ENCODE measurements at regions not wholly inside any gene's neighbourhood (a gene's known extent, or its start where the extent isn't known, plus 50 kb on each side); places are given as distances from the start of the nearest gene placed in this dataset.
"Not testable (repeated sequence)": the region's sequence is repeated elsewhere in the genome, so short reads cannot be mapped to it uniquely, and the experiment has no call there.

DNA sequence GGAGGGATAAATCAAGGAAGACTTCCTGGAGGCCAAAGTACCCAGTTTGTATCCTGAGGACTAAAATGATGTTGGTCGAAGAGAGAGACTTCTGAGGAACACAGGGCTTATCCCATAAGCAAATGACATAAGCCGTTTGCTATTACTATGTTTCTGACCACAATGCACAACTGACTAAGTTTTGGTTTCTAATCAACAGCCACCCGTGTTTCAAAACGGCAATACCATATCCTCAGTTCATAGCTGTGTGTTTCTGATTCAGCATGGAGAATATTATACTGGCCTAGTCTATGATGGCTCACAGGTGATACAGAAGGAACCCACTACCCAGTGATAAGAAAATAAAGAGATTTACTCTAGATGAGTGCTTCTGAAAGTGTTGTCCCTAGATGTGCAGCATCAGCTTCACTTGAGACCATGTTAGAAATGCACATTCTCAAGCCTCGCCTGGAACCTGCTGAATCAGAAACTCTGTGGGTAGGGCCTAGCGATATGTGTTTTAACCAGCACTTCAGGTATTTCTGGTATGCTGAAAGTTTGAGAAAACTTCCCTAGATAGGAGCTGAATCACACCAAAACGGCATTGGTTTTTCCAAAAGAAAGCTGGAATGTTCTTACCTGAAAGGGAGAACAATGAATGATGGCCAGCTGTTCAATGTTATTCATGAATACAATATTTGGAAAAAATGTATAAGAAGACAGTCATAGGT, 639.7 kb upstream of the NR2F2 start:
- no peak overlapping the region for H3K9ac ChIP-seq (ENCODE audit: low read depth, low read length)
- H3K36me3 ChIP-seq (ENCODE audit: insufficient read depth, low read length), result no peaks in the 10 kb centered on the region
- H3K4me1 ChIP-seq (ENCODE audit: insufficient read depth, low read length), result no peaks in the 10 kb centered on the region
- H3K9me3 ChIP-seq (ENCODE audit: control insufficient read depth, insufficient read depth, low read length), result peaks cover 9% of the 10 kb centered on the region; the same call in 1 of the 2 replicates

DNA sequence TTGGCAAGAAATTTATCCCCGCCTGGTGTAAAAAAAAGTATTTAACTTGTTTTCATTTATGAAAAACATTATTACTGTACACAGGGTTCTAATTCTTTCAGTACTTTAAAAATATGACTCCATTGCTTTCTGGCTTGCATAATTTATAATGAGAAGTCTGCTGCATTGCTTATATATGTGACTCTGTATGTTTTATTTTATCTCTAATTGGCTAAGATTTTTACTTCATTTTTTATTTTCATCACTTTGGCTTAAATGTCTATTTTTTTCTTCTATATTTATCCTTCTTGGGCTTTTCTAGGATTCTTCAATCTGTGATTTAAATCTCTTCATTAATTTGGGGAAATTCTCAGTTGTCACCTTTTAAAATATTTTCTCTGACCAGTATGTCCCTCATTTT, 636.6 kb upstream of the NR2F2 start:
- H3K9me3 ChIP-seq (ENCODE audit: control insufficient read depth, insufficient read depth, low read length), result peaks cover 9% of the 10 kb centered on the region; the same call in 1 of the 2 replicates
- H3K9ac ChIP-seq (ENCODE audit: low read depth, low read length), result no peak overlapping the region
- no peaks in the 10 kb centered on the region for H3K4me1 ChIP-seq (ENCODE audit: insufficient read depth, low read length)
- H3K36me3 ChIP-seq (ENCODE audit: insufficient read depth, low read length), result no peaks in the 10 kb centered on the region

DNA sequence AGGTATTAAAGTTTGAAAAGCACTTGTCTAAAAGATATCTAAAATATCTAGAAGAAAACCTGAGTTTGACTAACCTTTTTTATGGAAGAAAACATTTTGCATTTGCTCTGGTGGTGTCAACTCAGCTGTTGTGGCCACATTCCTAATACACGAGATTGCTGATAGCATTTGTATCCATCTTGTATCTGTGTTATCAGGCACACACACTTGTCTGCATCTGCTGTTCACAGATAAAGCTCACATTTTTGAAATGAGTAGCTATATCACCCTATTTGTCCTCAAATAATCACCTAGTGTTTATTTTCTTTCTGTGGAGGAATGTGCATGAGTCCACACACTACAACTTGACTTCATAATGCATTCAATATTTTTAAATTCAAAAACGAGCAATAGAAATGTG, 632.3 kb upstream of the NR2F2 start:
- Histone ChIP-seq H3K36me3 (ENCODE audit: insufficient read depth, low read length) (no peaks in the 10 kb centered on the region), H3K4me1 (ENCODE audit: insufficient read depth, low read length) (no peaks in the 10 kb centered on the region), H3K9me3 (ENCODE audit: control insufficient read depth, insufficient read depth, low read length) (peaks cover 10% of the 10 kb centered on the region), H3K9ac (ENCODE audit: low read depth, low read length) (no peak overlapping the region)

DNA sequence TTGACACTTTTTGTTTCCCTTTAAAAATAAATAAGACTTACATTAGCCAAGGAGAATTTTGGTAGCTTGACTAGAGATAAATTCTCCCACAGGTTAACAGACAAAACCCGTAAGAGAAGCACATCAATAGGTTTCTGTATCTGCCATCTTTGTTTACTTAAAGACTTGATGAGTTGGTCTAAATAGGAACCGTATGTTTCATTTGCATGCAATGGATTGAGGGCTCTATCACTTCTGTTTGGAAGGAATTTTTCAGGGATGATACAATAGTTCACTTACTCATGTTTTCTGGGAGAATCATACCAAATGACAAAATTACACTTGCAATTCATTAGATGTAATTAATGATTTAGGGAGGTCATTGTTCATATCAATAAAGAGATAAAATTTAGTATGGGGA, 631.5 kb upstream of the NR2F2 start:
- H3K9me3 ChIP-seq (ENCODE audit: control insufficient read depth, insufficient read depth, low read length), result peaks cover 7% of the 10 kb centered on the region
- H3K4me1 ChIP-seq (ENCODE audit: insufficient read depth, low read length), result no peaks in the 10 kb centered on the region
- no peak overlapping the region for H3K9ac ChIP-seq (ENCODE audit: low read depth, low read length)
- H3K36me3 ChIP-seq (ENCODE audit: insufficient read depth, low read length), result no peaks in the 10 kb centered on the region

DNA sequence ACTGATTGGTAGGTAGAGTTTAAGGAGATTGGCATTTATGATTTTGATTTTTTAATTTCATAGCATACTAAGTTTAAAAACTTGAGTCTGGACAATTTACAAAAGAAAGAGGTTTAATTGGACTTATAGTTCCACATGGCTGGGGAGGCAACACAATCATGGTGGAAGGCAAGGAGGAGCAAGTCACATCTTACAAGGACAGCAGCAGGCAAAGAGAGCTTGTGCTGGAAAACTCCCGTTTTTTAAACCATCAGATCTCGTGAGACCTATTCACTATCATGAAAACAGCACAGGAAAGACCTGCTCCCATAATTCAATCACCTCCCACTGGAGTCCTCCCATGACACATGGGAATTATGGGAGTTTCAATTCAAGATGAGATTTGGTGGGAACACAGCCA, 630.9 kb upstream of the NR2F2 start:
- Histone ChIP-seq H3K9me3 (ENCODE audit: control insufficient read depth, insufficient read depth, low read length) (peaks cover 7% of the 10 kb centered on the region), H3K9ac (ENCODE audit: low read depth, low read length) (no peak overlapping the region), H3K36me3 (ENCODE audit: insufficient read depth, low read length) (no peaks in the 10 kb centered on the region), H3K4me1 (ENCODE audit: insufficient read depth, low read length) (no peaks in the 10 kb centered on the region)

DNA sequence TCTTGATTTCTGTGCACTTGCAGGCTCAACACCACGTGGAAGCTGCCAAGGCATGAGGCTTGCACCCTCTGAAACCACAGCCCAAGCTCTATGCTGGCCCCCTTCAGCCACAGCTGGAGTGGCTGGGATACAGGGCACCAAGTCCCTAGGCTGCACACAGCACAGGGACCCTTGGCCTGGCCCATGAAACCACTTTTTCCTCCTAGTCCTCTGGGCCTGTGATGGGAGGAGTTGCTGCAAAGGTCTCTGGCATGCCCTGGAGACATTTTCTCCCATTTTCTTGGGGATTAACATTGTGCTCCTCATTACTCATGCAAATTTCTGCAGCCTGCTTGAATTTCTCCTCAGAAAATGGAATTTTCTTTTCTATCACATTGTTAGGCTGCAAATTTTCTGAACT, 629.8 kb upstream of the NR2F2 start:
- not testable (repeated sequence) for H3K9me3 ChIP-seq (ENCODE audit: control insufficient read depth, insufficient read depth, low read length); H3K36me3 ChIP-seq (ENCODE audit: insufficient read depth, low read length); H3K9ac ChIP-seq (ENCODE audit: low read depth, low read length); H3K4me1 ChIP-seq (ENCODE audit: insufficient read depth, low read length)

DNA sequence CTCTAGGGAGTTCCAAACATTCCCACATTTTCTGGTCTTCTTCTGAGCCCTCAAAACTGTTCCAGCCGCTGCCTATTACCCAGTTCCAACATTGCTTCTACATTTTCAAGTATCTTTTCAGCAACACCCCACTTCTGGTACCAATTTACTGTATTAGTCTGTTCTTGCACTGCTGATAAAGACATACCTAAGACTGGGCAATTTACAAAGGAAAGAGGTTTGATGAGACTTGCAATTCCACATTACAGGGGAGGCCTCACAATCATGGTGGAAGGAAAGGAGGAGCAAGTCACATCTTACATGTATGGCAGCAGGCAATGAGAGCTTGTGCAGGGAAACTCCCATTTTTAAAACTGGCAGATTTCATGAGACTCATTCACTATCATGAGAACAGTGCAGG, 629.1 kb upstream of the NR2F2 start:
- no peak overlapping the region for H3K9ac ChIP-seq (ENCODE audit: low read depth, low read length)
- peaks cover 5% of the 10 kb centered on the region for H3K9me3 ChIP-seq (ENCODE audit: control insufficient read depth, insufficient read depth, low read length)
- H3K4me1 ChIP-seq (ENCODE audit: insufficient read depth, low read length), result no peaks in the 10 kb centered on the region
- no peaks in the 10 kb centered on the region for H3K36me3 ChIP-seq (ENCODE audit: insufficient read depth, low read length)

DNA sequence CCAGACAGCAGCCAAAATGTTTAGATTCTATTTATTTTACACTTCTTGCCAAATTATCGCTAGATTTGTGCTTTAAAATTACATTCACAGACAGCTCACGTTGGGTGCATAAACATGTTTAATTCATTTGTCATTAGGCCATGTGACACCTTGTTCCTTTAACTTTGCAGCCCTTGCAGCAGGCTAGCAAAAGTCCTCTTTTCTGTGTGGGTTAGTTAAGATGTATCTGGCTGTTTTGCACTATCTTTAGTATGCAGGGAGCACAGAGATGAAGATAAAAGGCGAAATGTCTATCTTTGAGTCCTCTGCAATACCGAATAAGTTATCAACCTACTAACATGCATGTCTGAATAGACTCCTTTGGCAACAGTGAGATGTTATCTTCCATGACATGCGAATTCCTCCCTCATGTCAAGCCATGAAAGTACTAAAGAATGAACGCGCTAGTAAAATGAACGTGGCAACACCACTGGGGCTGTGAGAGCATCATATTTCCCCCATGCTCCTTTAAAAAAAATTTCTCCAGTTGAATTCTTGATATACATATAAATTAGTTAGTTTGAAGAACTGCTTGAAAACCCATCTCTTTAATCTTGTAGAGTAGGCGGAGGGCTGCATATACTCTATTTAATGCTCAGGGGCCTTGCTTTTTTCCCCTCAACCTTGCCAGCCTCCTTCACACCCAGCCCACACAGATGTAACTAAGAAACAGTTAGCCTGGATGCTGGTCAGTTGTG, 620.4 kb upstream of the NR2F2 start:
- Histone ChIP-seq H3K4me1 (ENCODE audit: insufficient read depth, low read length) (no peaks in the 10 kb centered on the region), H3K9me3 (ENCODE audit: control insufficient read depth, insufficient read depth, low read length) (no peaks in the 10 kb centered on the region), H3K9ac (ENCODE audit: low read depth, low read length) (no peak overlapping the region), H3K36me3 (ENCODE audit: insufficient read depth, low read length) (no peaks in the 10 kb centered on the region)

DNA sequence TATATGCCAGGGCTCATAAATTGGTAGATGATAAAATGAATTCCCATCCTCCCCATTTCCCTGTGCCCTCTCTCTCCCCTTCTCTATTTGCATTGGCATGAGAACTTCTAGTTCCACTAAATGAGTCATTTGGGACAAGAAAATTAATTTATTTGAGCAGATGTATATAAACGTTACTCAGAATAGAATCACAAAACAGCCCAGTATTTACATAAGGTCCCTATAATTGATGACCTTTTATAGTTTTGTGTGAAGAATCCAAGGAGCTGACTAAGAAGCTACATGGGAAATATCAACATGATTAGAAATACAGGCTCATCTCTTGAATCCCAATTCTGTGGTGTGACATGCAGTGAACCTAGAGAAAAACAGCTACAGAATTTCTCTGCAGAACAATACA, 617.7 kb upstream of the NR2F2 start:
- Histone ChIP-seq H3K36me3 (ENCODE audit: insufficient read depth, low read length) (no peaks in the 10 kb centered on the region), H3K9ac (ENCODE audit: low read depth, low read length) (no peak overlapping the region), H3K9me3 (ENCODE audit: control insufficient read depth, insufficient read depth, low read length) (no peaks in the 10 kb centered on the region), H3K4me1 (ENCODE audit: insufficient read depth, low read length) (no peaks in the 10 kb centered on the region)

DNA sequence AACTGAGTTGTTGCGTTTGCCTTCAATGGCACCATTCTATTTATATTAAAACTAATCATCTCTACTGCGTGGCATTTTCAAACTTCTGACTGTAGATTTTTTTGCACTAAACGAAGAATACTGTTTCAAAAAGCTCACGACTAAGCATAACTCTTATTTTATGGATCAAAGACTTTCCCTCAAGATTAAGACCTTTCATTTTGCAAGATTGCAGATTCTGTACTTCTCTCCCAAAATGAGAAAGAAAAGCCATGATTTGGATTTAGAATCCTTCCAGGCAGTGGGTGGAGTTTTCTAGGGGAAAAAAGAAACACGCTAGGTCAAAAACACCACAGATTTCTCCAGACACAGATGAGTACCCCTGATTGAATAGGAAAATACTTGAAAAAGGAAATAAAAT, 617.2 kb upstream of the NR2F2 start:
- Histone ChIP-seq H3K9me3 (ENCODE audit: control insufficient read depth, insufficient read depth, low read length) (no peaks in the 10 kb centered on the region), H3K9ac (ENCODE audit: low read depth, low read length) (no peak overlapping the region), H3K36me3 (ENCODE audit: insufficient read depth, low read length) (no peaks in the 10 kb centered on the region), H3K4me1 (ENCODE audit: insufficient read depth, low read length) (no peaks in the 10 kb centered on the region)

DNA sequence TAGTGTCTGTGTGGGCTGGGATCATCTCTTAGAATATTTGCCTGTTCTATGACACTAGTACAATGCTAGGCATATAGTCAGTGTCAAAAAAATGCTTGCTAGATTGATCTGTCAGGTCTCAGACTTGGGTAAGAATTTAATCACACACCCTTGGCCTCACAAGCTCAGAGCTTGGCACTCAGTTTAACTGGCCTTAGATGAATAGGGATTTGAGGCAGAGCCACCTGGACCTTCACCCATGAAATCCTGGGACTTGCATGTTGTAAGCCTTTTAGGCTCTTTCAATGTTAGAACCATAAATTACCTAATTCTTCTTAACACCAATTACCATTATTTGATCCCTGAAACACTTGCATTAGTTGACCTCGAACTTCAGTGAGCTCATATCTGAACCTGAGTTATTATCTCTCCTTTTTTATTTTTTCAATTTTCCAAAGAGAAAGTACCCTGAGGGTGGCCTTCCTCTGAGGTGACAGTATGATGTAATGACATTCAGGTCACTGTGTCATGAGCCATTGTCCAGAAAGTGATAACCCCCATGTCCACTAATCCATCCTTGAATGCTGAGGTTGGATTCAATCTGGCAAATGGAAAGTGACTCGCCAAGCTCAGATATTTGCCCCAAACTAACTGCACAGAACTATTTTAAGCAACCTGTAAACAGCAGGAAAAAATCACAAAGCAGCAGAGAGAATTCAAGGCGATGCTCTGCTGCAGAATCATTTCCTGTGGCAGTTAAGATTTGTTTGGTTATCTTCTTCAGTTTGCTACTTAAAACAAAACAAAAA, 615.2 kb upstream of the NR2F2 start:
- no peaks in the 10 kb centered on the region for H3K36me3 ChIP-seq (ENCODE audit: insufficient read depth, low read length)
- no peaks in the 10 kb centered on the region for H3K9me3 ChIP-seq (ENCODE audit: control insufficient read depth, insufficient read depth, low read length)
- no peak overlapping the region for H3K9ac ChIP-seq (ENCODE audit: low read depth, low read length)
- H3K4me1 ChIP-seq (ENCODE audit: insufficient read depth, low read length), result no peaks in the 10 kb centered on the region

DNA sequence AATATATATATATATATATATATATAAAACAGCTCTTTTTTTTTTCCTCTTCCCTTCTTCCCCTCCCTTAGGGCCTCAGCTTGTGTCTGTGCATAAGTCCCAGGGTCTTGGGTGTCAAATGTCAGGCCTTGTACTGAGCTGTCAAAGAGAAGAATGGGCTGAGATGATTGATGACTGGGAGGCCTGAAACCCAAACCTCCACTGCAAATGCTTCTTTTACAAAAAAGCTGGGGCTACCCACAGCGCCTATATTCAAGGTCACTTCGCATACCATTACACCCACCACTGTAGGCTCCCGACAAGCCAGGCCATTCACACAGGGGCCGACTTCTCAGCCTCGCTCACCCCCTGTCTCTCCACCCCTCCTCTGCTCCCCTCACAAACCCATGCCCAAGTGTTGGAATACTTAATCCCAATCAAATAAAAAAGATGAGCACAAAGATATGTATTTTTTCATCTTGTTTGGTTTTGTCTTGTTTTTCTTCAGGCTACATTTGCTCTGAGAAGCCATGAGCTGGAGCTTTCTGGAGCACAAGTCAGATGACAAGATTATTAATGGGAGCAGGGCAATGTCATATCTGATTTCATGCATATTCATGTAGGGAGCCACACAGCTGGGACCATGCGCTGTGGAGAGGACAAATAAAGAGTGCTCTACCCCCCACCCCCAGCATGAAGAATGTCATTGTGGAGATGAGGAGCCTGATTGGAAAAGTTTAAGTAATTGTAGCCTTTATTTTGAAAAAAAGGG, 614.4 kb upstream of the NR2F2 start:
- Histone ChIP-seq H3K9ac (ENCODE audit: low read depth, low read length) (no peak overlapping the region), H3K36me3 (ENCODE audit: insufficient read depth, low read length) (no peaks in the 10 kb centered on the region), H3K4me1 (ENCODE audit: insufficient read depth, low read length) (no peaks in the 10 kb centered on the region), H3K9me3 (ENCODE audit: control insufficient read depth, insufficient read depth, low read length) (no peaks in the 10 kb centered on the region)

DNA sequence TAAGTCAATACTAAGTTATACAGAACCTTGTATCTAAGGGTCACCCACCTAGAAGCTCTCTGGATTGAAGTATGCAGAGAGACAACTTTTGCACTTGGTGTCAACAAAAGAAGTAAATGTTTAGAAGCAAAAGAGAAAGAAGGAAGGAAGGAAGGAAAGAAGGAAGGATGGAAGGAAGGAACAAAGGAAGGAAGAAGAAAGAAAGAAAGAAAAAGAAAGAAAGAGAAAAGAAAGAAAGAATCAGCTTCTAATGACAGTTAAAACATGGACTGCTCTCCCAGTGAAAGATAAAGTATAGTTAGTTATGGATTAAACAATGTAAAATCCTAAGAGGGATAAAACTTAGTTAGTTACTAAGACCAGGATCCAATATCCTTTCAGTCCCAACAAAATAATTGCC, 613.8 kb upstream of the NR2F2 start:
- Histone ChIP-seq H3K4me1 (ENCODE audit: insufficient read depth, low read length) (no peaks in the 10 kb centered on the region), H3K9ac (ENCODE audit: low read depth, low read length) (no peak overlapping the region)

DNA sequence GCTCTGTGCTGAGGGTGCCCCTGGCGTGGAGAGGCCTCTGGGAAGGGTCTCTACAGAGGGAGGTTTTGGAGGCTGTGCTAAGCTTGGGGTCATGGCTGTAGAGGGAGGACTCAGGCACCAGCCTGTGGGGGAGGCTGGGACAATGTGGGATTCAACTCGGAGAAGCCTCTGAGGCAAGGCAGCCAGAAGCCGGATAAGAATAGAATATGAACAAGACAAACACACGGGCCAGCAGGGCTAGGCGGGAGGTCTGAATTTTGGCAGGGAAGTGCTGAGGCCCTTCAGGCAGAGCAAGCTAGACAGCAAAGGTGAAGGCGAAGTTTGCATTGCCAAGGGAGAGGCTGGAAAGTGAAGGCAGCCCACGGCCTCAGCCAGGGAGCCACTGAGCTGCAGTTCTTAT, 612.1 kb upstream of the NR2F2 start:
- Histone ChIP-seq H3K9me3 (ENCODE audit: control insufficient read depth, insufficient read depth, low read length) (no peaks in the 10 kb centered on the region), H3K36me3 (ENCODE audit: insufficient read depth, low read length) (no peaks in the 10 kb centered on the region), H3K9ac (ENCODE audit: low read depth, low read length) (no peak overlapping the region), H3K4me1 (ENCODE audit: insufficient read depth, low read length) (no peaks in the 10 kb centered on the region)

More for the DNA sequence above, 613.8 kb upstream of the NR2F2 start:
- H3K9me3 ChIP-seq (ENCODE audit: control insufficient read depth, insufficient read depth, low read length), result no peaks in the 10 kb centered on the region
- no peaks in the 10 kb centered on the region for H3K36me3 ChIP-seq (ENCODE audit: insufficient read depth, low read length)
